ENCODE measurements at regions not wholly inside any gene's neighbourhood (a gene's known extent, or its start where the extent isn't known, plus 50 kb on each side); places are given as distances from the start of the nearest gene placed in this dataset.

DNA sequence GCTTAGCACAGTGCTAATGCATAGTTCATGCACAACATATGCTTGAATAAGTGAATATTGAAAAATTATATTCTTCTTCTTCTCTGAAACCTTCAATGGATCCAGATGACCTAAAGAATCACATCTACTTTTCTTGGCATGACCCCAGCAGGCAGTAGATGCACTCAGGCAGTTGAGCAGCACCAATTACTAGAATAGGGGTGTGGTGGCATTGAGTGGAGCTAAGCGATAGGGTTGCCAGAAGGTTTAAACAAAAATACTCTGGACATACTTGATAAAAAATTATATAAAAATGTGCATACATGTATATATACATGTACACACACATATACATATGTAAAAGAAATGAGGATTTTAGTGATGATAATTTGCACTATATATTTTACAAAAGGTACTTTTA lies 81.8 kb downstream of the NFKBIZ start:
- Histone ChIP-seq H3K4me2 (ENCODE audit: low read depth, low read length) (no peak overlapping the region), H3K4me1 (ENCODE audit: low read length) (peaks cover 2% of the 10 kb centered on the region; the same call in 1 of the 2 replicates), H3K27ac (ENCODE audit: low read length) (no peak overlapping the region), H3F3A (ENCODE audit: insufficient read depth, low read length) (no peaks in the 10 kb centered on the region; the same call in 1 of the 2 replicates), H3K36me3 (replicated peaks; ENCODE audit: insufficient read depth, low read length) (no peaks in the 10 kb centered on the region), H2AFZ (ENCODE audit: low read length) (no peak overlapping the region), H3K9ac (ENCODE audit: low read length) (no peak overlapping the region), H3K27me3 (replicated peaks; ENCODE audit: insufficient read depth, low read length) (no peaks in the 10 kb centered on the region), H4K20me1 (ENCODE audit: insufficient read depth, low read length) (no peaks in the 10 kb centered on the region), H3K4me3 (ENCODE audit: low read length) (no peak overlapping the region), H3K9me3 (replicated peaks; ENCODE audit: insufficient read depth, low read length) (no peaks in the 10 kb centered on the region), H3K9me2 (replicated peaks; ENCODE audit: insufficient read depth, low read length) (no peaks in the 10 kb centered on the region), H3K79me2 (ENCODE audit: low read length) (no peaks in the 10 kb centered on the region)
- no peak for DNase-seq
- no peak for TF ChIP-seq EZH2 (optimal IDR thresholded peaks at IDR 0.05; ENCODE audit: low read depth, low read length)
- TF ChIP-seq, protein P1, sequence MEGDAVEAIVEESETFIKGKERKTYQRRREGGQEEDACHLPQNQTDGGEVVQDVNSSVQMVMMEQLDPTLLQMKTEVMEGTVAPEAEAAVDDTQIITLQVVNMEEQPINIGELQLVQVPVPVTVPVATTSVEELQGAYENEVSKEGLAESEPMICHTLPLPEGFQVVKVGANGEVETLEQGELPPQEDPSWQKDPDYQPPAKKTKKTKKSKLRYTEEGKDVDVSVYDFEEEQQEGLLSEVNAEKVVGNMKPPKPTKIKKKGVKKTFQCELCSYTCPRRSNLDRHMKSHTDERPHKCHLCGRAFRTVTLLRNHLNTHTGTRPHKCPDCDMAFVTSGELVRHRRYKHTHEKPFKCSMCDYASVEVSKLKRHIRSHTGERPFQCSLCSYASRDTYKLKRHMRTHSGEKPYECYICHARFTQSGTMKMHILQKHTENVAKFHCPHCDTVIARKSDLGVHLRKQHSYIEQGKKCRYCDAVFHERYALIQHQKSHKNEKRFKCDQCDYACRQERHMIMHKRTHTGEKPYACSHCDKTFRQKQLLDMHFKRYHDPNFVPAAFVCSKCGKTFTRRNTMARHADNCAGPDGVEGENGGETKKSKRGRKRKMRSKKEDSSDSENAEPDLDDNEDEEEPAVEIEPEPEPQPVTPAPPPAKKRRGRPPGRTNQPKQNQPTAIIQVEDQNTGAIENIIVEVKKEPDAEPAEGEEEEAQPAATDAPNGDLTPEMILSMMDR (IDR thresholded peaks at IDR 0.05; ENCODE audit: low read length) = no peak
- TF ChIP-seq EZH2phosphoT487 (IDR thresholded peaks at IDR 0.05; ENCODE audit: low read length) = no peak

DNA sequence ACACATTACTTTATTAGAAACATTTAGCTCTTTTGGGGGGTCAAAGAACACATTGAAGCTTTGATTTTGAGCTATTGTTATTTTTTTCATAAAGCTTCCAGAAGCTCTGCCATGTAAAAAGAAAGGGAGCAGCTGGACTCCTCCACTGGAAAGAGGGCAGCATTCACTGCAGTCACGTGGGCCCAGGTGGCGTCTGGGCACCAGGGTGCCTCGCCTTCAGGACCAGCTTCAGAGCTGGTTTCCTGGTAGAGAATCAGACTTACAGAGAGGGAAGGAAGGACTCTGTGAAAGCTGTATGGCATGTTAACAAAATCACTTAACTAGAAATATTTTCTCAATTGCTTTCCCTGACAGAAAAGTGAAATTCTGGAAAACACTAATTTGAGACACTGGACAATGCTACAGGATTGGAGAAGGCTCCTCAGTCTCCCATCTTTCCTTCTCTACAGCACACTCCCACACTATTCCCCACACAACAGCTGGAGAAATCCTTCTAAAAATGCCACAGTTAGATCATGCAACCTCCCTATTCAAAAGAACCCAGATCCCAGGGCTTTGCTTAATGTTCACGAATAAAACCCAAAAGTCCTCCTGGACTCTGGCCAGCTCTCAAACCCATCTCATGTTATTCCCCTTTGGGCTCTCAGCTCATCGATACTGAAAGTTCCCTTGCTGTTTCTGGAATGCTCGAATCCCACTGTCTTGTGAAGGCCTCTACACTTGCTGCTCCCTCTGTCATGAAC lies 83.2 kb downstream of the NFKBIZ start:
- Histone ChIP-seq H3K27me3 (replicated peaks; ENCODE audit: insufficient read depth, low read length) (no peaks in the 10 kb centered on the region), H2AFZ (ENCODE audit: low read length) (no peak overlapping the region), H4K20me1 (ENCODE audit: insufficient read depth, low read length) (no peaks in the 10 kb centered on the region), H3K9me3 (replicated peaks; ENCODE audit: insufficient read depth, low read length) (no peaks in the 10 kb centered on the region), H3K9me2 (replicated peaks; ENCODE audit: insufficient read depth, low read length) (no peaks in the 10 kb centered on the region), H3K27ac (ENCODE audit: low read length) (no peak overlapping the region), H3K4me3 (ENCODE audit: low read length) (no peak overlapping the region), H3F3A (ENCODE audit: insufficient read depth, low read length) (peaks cover 9% of the 10 kb centered on the region), H3K4me2 (ENCODE audit: low read depth, low read length) (no peak overlapping the region), H3K4me1 (ENCODE audit: low read length) (peaks cover 11% of the 10 kb centered on the region), H3K79me2 (ENCODE audit: low read length) (no peaks in the 10 kb centered on the region), H3K36me3 (replicated peaks; ENCODE audit: insufficient read depth, low read length) (no peaks in the 10 kb centered on the region), H3K9ac (ENCODE audit: low read length) (no peak overlapping the region)
- no peak for DNase-seq
- TF ChIP-seq EZH2 (optimal IDR thresholded peaks at IDR 0.05; ENCODE audit: low read depth, low read length) (no peak), EZH2phosphoT487 (IDR thresholded peaks at IDR 0.05; ENCODE audit: low read length) (no peak)
- TF ChIP-seq, protein P1 (IDR thresholded peaks at IDR 0.05; ENCODE audit: low read length) = no peak

DNA sequence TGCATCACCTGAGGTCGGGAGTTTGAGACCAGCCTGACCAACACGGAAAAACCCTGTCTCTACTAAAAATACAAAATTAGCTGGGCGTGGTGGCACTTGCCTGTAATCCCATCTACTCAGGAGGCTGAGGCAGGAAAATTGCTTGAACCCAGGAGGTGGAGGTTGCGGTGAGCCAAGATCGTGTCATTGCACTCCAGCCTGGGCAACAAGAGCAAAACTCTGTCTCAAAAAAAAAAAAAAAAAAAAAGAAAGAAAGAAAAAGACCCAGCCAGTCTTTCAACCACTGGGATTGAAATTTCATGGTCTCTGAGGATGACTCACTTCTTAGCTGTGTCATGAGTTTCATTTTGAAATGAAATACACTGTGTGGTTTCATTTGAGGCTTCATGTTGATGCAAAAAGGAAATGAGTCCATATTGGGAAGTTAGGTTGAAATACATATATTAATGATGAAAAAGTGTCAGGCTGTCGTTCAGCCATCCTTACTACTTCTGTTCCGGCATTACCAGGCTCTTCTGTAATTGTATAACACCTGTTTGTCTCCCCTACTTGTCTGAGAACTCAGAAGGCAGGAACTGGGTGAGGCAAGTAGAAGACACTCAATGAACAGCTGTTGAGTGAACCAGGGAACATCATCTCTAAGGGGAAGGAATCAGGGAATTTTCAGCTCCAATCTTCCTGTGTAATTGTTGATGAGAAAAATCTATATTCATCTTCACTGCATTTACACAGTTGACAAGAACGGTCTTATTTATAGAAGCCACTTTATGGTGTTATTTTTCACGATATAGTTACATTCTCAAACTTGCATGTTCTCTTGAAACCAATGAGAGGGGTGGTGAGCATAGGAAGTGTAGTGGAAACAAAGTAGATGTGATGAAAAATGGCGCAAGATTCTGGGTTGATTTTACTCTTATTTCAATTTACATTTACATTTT lies 87.4 kb downstream of the NFKBIZ start:
- H3K4me2 ChIP-seq (ENCODE audit: low read depth, low read length) = peak overlapping the region; percentile 28
- H3K27ac ChIP-seq (ENCODE audit: low read length) = peak overlapping the region; percentile 70; the same call in 1 of the 2 replicates
- H4K20me1 ChIP-seq (ENCODE audit: insufficient read depth, low read length) = no peaks in the 10 kb centered on the region
- peaks cover 24% of the 10 kb centered on the region for H3K4me1 ChIP-seq (ENCODE audit: low read length)
- no peaks in the 10 kb centered on the region for H3K9me2 ChIP-seq (replicated peaks; ENCODE audit: insufficient read depth, low read length)
- DNase-seq = peak; percentile 90
- H3F3A ChIP-seq (ENCODE audit: insufficient read depth, low read length) = peaks cover 15% of the 10 kb centered on the region
- no peaks in the 10 kb centered on the region for H3K9me3 ChIP-seq (replicated peaks; ENCODE audit: insufficient read depth, low read length)
- H3K27me3 ChIP-seq (replicated peaks; ENCODE audit: insufficient read depth, low read length) = peaks cover 17% of the 10 kb centered on the region
- no peaks in the 10 kb centered on the region for H3K36me3 ChIP-seq (replicated peaks; ENCODE audit: insufficient read depth, low read length)
- no peaks in the 10 kb centered on the region for H3K79me2 ChIP-seq (ENCODE audit: low read length)
- H3K9ac ChIP-seq (ENCODE audit: low read length) = no peak overlapping the region
- peak overlapping the region; percentile 28 for H3K4me3 ChIP-seq (ENCODE audit: low read length)
- TF ChIP-seq, protein P1 (IDR thresholded peaks at IDR 0.05; ENCODE audit: low read length) = no peak
- TF ChIP-seq EZH2 (optimal IDR thresholded peaks at IDR 0.05; ENCODE audit: low read depth, low read length) (no peak), EZH2phosphoT487 (IDR thresholded peaks at IDR 0.05; ENCODE audit: low read length) (no peak)
- peak overlapping the region; percentile 28; the same call in 1 of the 2 replicates for H2AFZ ChIP-seq (ENCODE audit: low read length)

Measured in MM.1S (cell line).